SK-N-SH treated with all-trans-retinoic acid at 6 μM for 48 hours (cell line): ENCODE measurements at regions not wholly inside any gene's neighbourhood (a gene's known extent, or its start where the extent isn't known, plus 50 kb on each side); places are given as distances from the start of the nearest gene placed in this dataset.

Experiments used
- BACH2 ChIP-seq: fragments of 250-450 bp; sonication (Bioruptor Pico); IDR thresholded peaks from 2 replicates; pipeline ENCODE4 v1.9.0; 2021; ENCODE audit warnings: mild to moderate bottlenecking, borderline replicate concordance
- CSRNP3 ChIP-seq: fragments of 250-450 bp; sonication (Bioruptor Pico); IDR thresholded peaks from 2 replicates; pipeline ENCODE4 v1.5.1; 2021; ENCODE audit warnings: mild to moderate bottlenecking, moderate library complexity
- SNAI2 ChIP-seq: fragments of 250-450 bp; sonication (Bioruptor Pico); IDR thresholded peaks from 2 replicates; pipeline ENCODE4 v1.5.0; 2020; ENCODE audit warnings: mild to moderate bottlenecking, moderate library complexity
- TOX ChIP-seq: fragments of 250-450 bp; sonication (Bioruptor Pico); IDR thresholded peaks from 2 replicates; pipeline ENCODE4 v1.8.0; 2021; ENCODE audit warnings: mild to moderate bottlenecking, moderate library complexity, borderline replicate concordance
- ZC3H10 ChIP-seq: fragments of 250-450 bp; sonication (Bioruptor Pico); IDR thresholded peaks from 2 replicates; pipeline ENCODE4 v1.5.1; 2021; ENCODE audit warnings: mild to moderate bottlenecking, moderate library complexity
- ZFP3 ChIP-seq: fragments of 250-450 bp; sonication (Bioruptor Pico); IDR thresholded peaks from 2 replicates; pipeline ENCODE4 v1.5.0; 2020; ENCODE audit warnings: mild to moderate bottlenecking, moderate library complexity
- ZNF8 ChIP-seq: fragments of 450-650 bp; formaldehyde crosslinking; IDR thresholded peaks from 2 replicates; pipeline ENCODE4 v1.5.0; 2020; ENCODE audit warnings: mild to moderate bottlenecking, moderate library complexity
- TF ChIP-seq, protein P1 (sequence below): fragments of 250-450 bp; sonication (Bioruptor Pico); IDR thresholded peaks from 2 replicates; pipeline ENCODE4 v1.8.0; 2020; ENCODE audit warnings: mild to moderate bottlenecking, moderate library complexity, borderline replicate concordance

- TF ChIP-seq, protein P1, sequence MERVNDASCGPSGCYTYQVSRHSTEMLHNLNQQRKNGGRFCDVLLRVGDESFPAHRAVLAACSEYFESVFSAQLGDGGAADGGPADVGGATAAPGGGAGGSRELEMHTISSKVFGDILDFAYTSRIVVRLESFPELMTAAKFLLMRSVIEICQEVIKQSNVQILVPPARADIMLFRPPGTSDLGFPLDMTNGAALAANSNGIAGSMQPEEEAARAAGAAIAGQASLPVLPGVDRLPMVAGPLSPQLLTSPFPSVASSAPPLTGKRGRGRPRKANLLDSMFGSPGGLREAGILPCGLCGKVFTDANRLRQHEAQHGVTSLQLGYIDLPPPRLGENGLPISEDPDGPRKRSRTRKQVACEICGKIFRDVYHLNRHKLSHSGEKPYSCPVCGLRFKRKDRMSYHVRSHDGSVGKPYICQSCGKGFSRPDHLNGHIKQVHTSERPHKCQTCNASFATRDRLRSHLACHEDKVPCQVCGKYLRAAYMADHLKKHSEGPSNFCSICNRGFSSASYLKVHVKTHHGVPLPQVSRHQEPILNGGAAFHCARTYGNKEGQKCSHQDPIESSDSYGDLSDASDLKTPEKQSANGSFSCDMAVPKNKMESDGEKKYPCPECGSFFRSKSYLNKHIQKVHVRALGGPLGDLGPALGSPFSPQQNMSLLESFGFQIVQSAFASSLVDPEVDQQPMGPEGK (CRISPR knock-in tag): no peak
- TF ChIP-seq SNAI2 (CRISPR knock-in tag) (no peak), CSRNP3 (CRISPR knock-in tag) (no peak), TOX (CRISPR knock-in tag) (no peak), ZFP3 (no peak), BACH2 (CRISPR knock-in tag) (no peak), ZNF8 (CRISPR knock-in tag) (no peak), ZC3H10 (CRISPR knock-in tag) (no peak)
Measured at GRCh38 chr17:71635187-71635586, 485.6 kb upstream of the SOX9 start.
